B cell (primary cell): ENCODE measurements at regions not wholly inside any gene's neighbourhood (a gene's known extent, or its start where the extent isn't known, plus 50 kb on each side); places are given as distances from the start of the nearest gene placed in this dataset.
"Not testable (repeated sequence)": the region's sequence is repeated elsewhere in the genome, so short reads cannot be mapped to it uniquely, and the experiment has no call there.

Experiments used
- CTCF ChIP-seq: fragments of 200-600 bp; IDR thresholded peaks from one replicate; pipeline ENCODE4 v1.8.0; 2022; ENCODE audit warnings: antibody characterized with exemption, mild to moderate bottlenecking
- EZH2 ChIP-seq: IDR thresholded peaks from 2 replicates; pipeline ENCODE4 v1.6.1; 2012; ENCODE audit warnings: borderline replicate concordance, low read depth, mild to moderate bottlenecking, moderate library complexity, low read length; ENCODE audit not compliant: insufficient read depth, poor library complexity, severe bottlenecking

- not testable (repeated sequence) for TF ChIP-seq CTCF, EZH2
Observed at GRCh38 chr7:55715247-55715867, 143.1 kb upstream of the VOPP1 start.
